Activated naive CD8-positive, alpha-beta T cell treated with anti-CD3 and anti-CD28 coated beads for 36 hours (primary cell): ENCODE measurements at regions not wholly inside any gene's neighbourhood (a gene's known extent, or its start where the extent isn't known, plus 50 kb on each side); places are given as distances from the start of the nearest gene placed in this dataset.

Experiments
- DNase-seq: peaks from one replicate; pipeline ENCODE4 v3.0.0; 2021
- H3K27ac Mint-ChIP-seq: one replicate; pipeline ENCODE4 v1.8.0; 2022; ENCODE audit warnings: mild to moderate bottlenecking, moderate library complexity, mixed read lengths
- H3K27me3 Mint-ChIP-seq: one replicate; pipeline ENCODE4 v1.8.0; 2022; ENCODE audit warnings: mild to moderate bottlenecking, mixed read lengths
- H3K36me3 Mint-ChIP-seq: one replicate; pipeline ENCODE4 v1.8.0; 2021; ENCODE audit warnings: mild to moderate bottlenecking, mixed read lengths
- H3K4me1 Mint-ChIP-seq: one replicate; pipeline ENCODE4 v1.8.0; 2021; ENCODE audit warnings: mixed read lengths
- H3K4me3 Mint-ChIP-seq: one replicate; pipeline ENCODE4 v1.8.0; 2022; ENCODE audit warnings: mild to moderate bottlenecking, moderate library complexity, mixed read lengths
- H3K9me3 Mint-ChIP-seq: one replicate; pipeline ENCODE4 v1.8.0; 2022; ENCODE audit warnings: mixed read lengths

- H3K4me1 Mint-ChIP-seq: no peaks in the 10 kb centered on the region
- no peaks in the 10 kb centered on the region for H3K9me3 Mint-ChIP-seq
- no peaks in the 10 kb centered on the region for H3K36me3 Mint-ChIP-seq
- DNase-seq: no peak
- no peak overlapping the region for H3K4me3 Mint-ChIP-seq
- H3K27ac Mint-ChIP-seq: no peak overlapping the region
- H3K27me3 Mint-ChIP-seq: peaks cover 2% of the 10 kb centered on the region
Observed at GRCh38 chr10:123500110-123500509, 166.0 kb upstream of the GPR26 start.

GRCh38 chr10:123501148-123501547, 165.0 kb upstream of the GPR26 start:
- Mint-ChIP-seq H3K4me1 (no peaks in the 10 kb centered on the region), H3K27ac (no peak overlapping the region), H3K27me3 (peaks cover 6% of the 10 kb centered on the region), H3K9me3 (no peaks in the 10 kb centered on the region), H3K4me3 (no peak overlapping the region), H3K36me3 (no peaks in the 10 kb centered on the region)
- no peak for DNase-seq

DNA sequence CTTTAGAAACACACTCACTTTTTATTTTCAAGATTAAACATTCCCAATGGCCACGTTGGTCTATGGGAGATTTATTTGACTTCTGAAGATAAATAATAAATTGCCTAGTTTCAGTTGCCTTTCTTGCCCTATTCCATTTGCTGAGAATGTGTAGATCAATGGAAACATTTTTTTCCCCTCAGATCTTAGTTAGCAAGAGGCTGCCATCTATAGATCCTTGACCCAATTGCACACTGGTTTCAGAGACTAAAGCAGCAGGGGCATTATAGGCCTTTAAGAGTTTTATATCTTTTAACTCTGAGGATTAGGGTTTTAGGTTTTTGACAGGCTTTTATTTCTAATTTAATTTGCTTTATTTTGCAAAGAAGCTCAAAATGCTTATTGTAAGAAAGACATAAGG, 163.2 kb upstream of the GPR26 start:
- Mint-ChIP-seq H3K4me3 (no peak overlapping the region), H3K27ac (no peak overlapping the region), H3K36me3 (no peaks in the 10 kb centered on the region), H3K4me1 (no peaks in the 10 kb centered on the region), H3K27me3 (peaks cover 6% of the 10 kb centered on the region), H3K9me3 (no peaks in the 10 kb centered on the region)
- no peak for DNase-seq

- DNase-seq: no peak
- Mint-ChIP-seq H3K4me1 (no peaks in the 10 kb centered on the region), H3K36me3 (no peaks in the 10 kb centered on the region), H3K27ac (no peak overlapping the region), H3K27me3 (peaks cover 6% of the 10 kb centered on the region), H3K9me3 (no peaks in the 10 kb centered on the region), H3K4me3 (no peak overlapping the region)
Observed at GRCh38 chr10:123506455-123506854, 159.7 kb upstream of the GPR26 start.

DNA sequence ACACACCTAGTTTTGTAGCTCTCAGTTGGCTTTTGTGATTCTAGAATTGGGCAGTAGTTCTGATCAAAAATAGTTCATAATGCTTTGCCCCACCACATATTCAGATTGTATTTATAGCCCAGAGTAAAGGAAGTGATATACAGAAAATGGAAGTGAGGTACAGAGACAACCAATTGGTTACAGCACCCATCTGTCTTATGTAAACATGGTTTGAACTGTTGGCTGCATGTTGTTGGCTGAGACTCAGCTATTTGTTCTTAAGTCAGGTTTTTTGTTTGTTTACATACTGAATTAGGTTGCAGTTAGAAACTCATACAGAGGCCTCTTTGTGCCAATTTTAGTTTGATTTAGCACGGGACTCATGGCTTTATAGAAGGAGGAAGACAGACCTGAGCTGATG, 158.9 kb upstream of the GPR26 start:
- no peaks in the 10 kb centered on the region for H3K4me1 Mint-ChIP-seq
- no peaks in the 10 kb centered on the region for H3K36me3 Mint-ChIP-seq
- no peak overlapping the region for H3K27ac Mint-ChIP-seq
- H3K27me3 Mint-ChIP-seq: peaks cover 6% of the 10 kb centered on the region
- no peak for DNase-seq
- no peaks in the 10 kb centered on the region for H3K9me3 Mint-ChIP-seq
- H3K4me3 Mint-ChIP-seq: no peak overlapping the region

DNA sequence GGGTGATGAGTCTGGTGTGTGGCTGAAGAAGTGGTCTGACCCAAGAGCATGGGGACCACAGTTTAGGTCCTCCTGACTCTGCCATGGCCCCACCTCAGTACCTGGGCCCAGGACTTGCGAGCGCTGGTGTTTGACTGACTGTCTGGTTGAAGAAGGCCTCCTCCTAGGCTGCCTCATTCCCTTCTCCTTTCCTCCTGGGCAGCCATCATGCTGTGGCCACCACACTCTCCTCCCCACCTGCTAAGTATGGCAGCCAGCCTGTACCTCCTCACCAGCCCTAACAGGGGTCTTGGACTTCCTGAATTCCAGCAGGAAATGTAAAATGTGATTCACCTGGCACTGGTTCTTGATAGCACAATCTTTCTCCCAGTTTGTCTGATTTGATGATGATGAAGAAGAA, 156.8 kb upstream of the GPR26 start:
- H3K4me1 Mint-ChIP-seq: no peaks in the 10 kb centered on the region
- no peak overlapping the region for H3K4me3 Mint-ChIP-seq
- no peak overlapping the region for H3K27ac Mint-ChIP-seq
- H3K9me3 Mint-ChIP-seq: no peaks in the 10 kb centered on the region
- H3K27me3 Mint-ChIP-seq: peaks cover 6% of the 10 kb centered on the region
- H3K36me3 Mint-ChIP-seq: no peaks in the 10 kb centered on the region
- DNase-seq: no peak

GRCh38 chr10:123512901-123513775, 153.0 kb upstream of the GPR26 start:
- H3K27ac Mint-ChIP-seq: no peak overlapping the region
- DNase-seq: no peak
- H3K36me3 Mint-ChIP-seq: no peaks in the 10 kb centered on the region
- H3K9me3 Mint-ChIP-seq: no peaks in the 10 kb centered on the region
- H3K4me3 Mint-ChIP-seq: no peak overlapping the region
- H3K4me1 Mint-ChIP-seq: no peaks in the 10 kb centered on the region
- no peaks in the 10 kb centered on the region for H3K27me3 Mint-ChIP-seq

- no peaks in the 10 kb centered on the region for H3K9me3 Mint-ChIP-seq
- no peaks in the 10 kb centered on the region for H3K27me3 Mint-ChIP-seq
- H3K4me1 Mint-ChIP-seq: no peaks in the 10 kb centered on the region
- H3K36me3 Mint-ChIP-seq: no peaks in the 10 kb centered on the region
- H3K4me3 Mint-ChIP-seq: no peak overlapping the region
- DNase-seq: no peak
- H3K27ac Mint-ChIP-seq: no peak overlapping the region
Observed at GRCh38 chr10:123513870-123514269, 152.3 kb upstream of the GPR26 start.

- Mint-ChIP-seq H3K9me3 (no peaks in the 10 kb centered on the region), H3K27me3 (no peaks in the 10 kb centered on the region), H3K27ac (no peak overlapping the region), H3K4me3 (no peak overlapping the region), H3K36me3 (no peaks in the 10 kb centered on the region), H3K4me1 (no peaks in the 10 kb centered on the region)
- DNase-seq: no peak
Observed at GRCh38 chr10:123514996-123515395, 151.2 kb upstream of the GPR26 start.

DNA sequence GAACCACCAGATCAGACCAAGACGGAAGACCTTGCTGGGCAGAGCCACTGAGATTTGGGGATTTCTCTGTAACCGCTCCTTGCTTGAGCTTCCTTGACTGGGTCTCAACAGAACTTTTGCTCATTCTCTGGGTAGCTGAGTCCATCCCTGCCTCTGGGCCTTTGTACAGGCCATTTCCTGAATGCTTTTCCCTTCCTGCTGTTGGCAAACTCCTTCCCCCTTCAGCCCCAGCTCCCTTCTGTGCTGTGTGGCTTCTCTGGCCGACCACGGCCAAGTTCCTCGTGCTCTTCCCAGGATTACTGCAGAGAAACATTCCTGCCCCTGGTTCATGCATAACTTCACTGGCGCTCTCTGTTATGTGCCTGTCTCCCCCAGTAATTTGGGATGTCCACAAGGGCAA, 150.5 kb upstream of the GPR26 start:
- H3K27me3 Mint-ChIP-seq: no peaks in the 10 kb centered on the region
- H3K4me1 Mint-ChIP-seq: no peaks in the 10 kb centered on the region
- H3K9me3 Mint-ChIP-seq: no peaks in the 10 kb centered on the region
- H3K36me3 Mint-ChIP-seq: no peaks in the 10 kb centered on the region
- no peak for DNase-seq
- H3K4me3 Mint-ChIP-seq: no peak overlapping the region
- H3K27ac Mint-ChIP-seq: no peak overlapping the region

DNA sequence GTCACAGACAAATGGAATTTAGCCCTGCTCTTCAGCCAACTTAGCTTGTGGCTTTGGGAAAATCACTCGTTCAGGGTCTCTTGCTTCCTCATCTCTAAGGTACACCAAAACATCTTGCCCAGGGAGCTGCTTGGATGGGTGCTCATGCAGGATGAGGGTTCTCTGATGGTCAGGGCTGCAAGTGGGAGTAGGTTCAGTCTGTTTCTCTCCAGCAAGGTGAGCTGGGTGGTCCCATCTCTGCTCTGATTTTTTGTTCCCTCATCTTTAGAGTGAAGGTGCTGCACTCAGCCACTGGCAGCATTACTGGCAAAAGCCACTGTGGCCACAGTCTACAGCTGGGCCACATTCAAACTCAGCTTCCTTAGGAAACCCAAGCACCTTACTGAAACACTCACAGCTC, 149.9 kb upstream of the GPR26 start:
- Mint-ChIP-seq H3K36me3 (no peaks in the 10 kb centered on the region), H3K4me3 (no peak overlapping the region), H3K27me3 (no peaks in the 10 kb centered on the region), H3K4me1 (no peaks in the 10 kb centered on the region), H3K27ac (no peak overlapping the region), H3K9me3 (no peaks in the 10 kb centered on the region)
- no peak for DNase-seq

GRCh38 chr10:123517426-123517825, 148.7 kb upstream of the GPR26 start:
- no peaks in the 10 kb centered on the region for H3K27me3 Mint-ChIP-seq
- DNase-seq: no peak
- no peaks in the 10 kb centered on the region for H3K36me3 Mint-ChIP-seq
- H3K27ac Mint-ChIP-seq: no peak overlapping the region
- no peak overlapping the region for H3K4me3 Mint-ChIP-seq
- H3K4me1 Mint-ChIP-seq: no peaks in the 10 kb centered on the region
- H3K9me3 Mint-ChIP-seq: no peaks in the 10 kb centered on the region

- H3K36me3 Mint-ChIP-seq: no peaks in the 10 kb centered on the region
- H3K9me3 Mint-ChIP-seq: no peaks in the 10 kb centered on the region
- H3K4me3 Mint-ChIP-seq: no peak overlapping the region
- DNase-seq: no peak
- no peak overlapping the region for H3K27ac Mint-ChIP-seq
- H3K27me3 Mint-ChIP-seq: peaks cover 4% of the 10 kb centered on the region
- H3K4me1 Mint-ChIP-seq: no peaks in the 10 kb centered on the region
Observed at GRCh38 chr10:123517901-123518300, 148.3 kb upstream of the GPR26 start.

GRCh38 chr10:123518765-123519164, 147.4 kb upstream of the GPR26 start:
- no peak for DNase-seq
- Mint-ChIP-seq H3K4me1 (no peaks in the 10 kb centered on the region), H3K27me3 (peaks cover 4% of the 10 kb centered on the region), H3K9me3 (no peaks in the 10 kb centered on the region), H3K36me3 (no peaks in the 10 kb centered on the region), H3K4me3 (no peak overlapping the region), H3K27ac (no peak overlapping the region)

DNA sequence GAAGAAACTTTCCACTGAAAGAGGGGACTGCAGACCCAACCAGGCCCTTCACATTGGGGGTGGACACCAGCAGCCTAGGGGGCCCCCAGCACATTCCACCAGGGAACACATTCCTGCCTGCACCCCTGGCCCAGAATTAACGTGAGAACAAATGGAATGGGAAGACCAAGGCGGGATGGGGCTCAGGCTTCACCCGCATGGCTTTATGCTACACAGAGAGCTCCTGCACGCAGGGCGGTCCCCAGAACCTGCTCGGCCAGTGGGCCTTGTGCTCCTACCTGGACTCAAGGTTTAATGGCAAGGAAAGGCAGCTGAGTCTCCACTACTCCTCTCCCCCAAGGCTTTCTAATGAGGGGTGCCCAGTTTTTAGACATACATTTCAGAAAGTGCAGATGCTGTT, 146.3 kb upstream of the GPR26 start:
- peaks cover 4% of the 10 kb centered on the region for H3K27me3 Mint-ChIP-seq
- no peaks in the 10 kb centered on the region for H3K4me1 Mint-ChIP-seq
- H3K36me3 Mint-ChIP-seq: no peaks in the 10 kb centered on the region
- no peak overlapping the region for H3K27ac Mint-ChIP-seq
- H3K4me3 Mint-ChIP-seq: no peak overlapping the region
- H3K9me3 Mint-ChIP-seq: no peaks in the 10 kb centered on the region
- no peak for DNase-seq

GRCh38 chr10:123521076-123521475, 145.1 kb upstream of the GPR26 start:
- no peak overlapping the region for H3K4me3 Mint-ChIP-seq
- no peaks in the 10 kb centered on the region for H3K4me1 Mint-ChIP-seq
- H3K27me3 Mint-ChIP-seq: peaks cover 4% of the 10 kb centered on the region
- no peak for DNase-seq
- H3K9me3 Mint-ChIP-seq: no peaks in the 10 kb centered on the region
- H3K27ac Mint-ChIP-seq: no peak overlapping the region
- H3K36me3 Mint-ChIP-seq: no peaks in the 10 kb centered on the region
